Lower lobe of right lung (tissue), 2 donors: ENCODE measurements at regions not wholly inside any gene's neighbourhood (a gene's known extent, or its start where the extent isn't known, plus 50 kb on each side); places are given as distances from the start of the nearest gene placed in this dataset.
"Not testable (repeated sequence)": the region's sequence is repeated elsewhere in the genome, so short reads cannot be mapped to it uniquely, and the experiment has no call there.

ENCODE experiments used
- ATAC-seq, 2 donors: fragments of 200-7000 bp; cut with Tn5 transposase; one replicate each; pipeline ENCODE4 v1.9.1; 2020 to 2022; ENCODE audit warnings: mild to moderate bottlenecking in 2 of 2, moderate library complexity in 2 of 2
- DNase-seq: peaks from one replicate; pipeline ENCODE4 v3.0.0-alpha.2; 2020
- H3K27ac ChIP-seq: fragments of 200-600 bp; one replicate; pipeline ENCODE4 v1.8.0; 2022
- H3K27me3 ChIP-seq: fragments of 200-600 bp; one replicate; pipeline ENCODE4 v1.8.0; 2022; ENCODE audit warnings: low read depth
- H3K36me3 ChIP-seq: fragments of 200-600 bp; one replicate; pipeline ENCODE4 v1.8.0; 2022; ENCODE audit warnings: mild to moderate bottlenecking
- H3K4me1 ChIP-seq: fragments of 200-600 bp; one replicate; pipeline ENCODE4 v1.8.0; 2022
- H3K4me3 ChIP-seq: fragments of 200-600 bp; one replicate; pipeline ENCODE4 v1.8.0; 2022; ENCODE audit warnings: mild to moderate bottlenecking
- H3K9me3 ChIP-seq: fragments of 200-600 bp; one replicate; pipeline ENCODE4 v1.8.0; 2022
- CTCF ChIP-seq: fragments of 200-600 bp; IDR thresholded peaks from one replicate; pipeline ENCODE4 v1.8.0; 2022; ENCODE audit warnings: antibody characterized with exemption, mild to moderate bottlenecking
- intact Hi-C: fragments of 100-400 bp; cut with DNase I; formaldehyde crosslinking; loops from one replicate; pipeline ENCODE4 v1.11.0; 2022
- donor health status: DM: no; HTN: yes; CAD: no; lungs with severe emphysema.

GRCh38 chr10:130974166-130974565 lies 337.4 kb downstream of the TCERG1L start:
- Histone ChIP-seq H3K27ac (no peak overlapping the region), H3K4me1 (no peaks in the 10 kb centered on the region), H3K36me3 (no peaks in the 10 kb centered on the region), H3K9me3 (no peaks in the 10 kb centered on the region), H3K27me3 (no peaks in the 10 kb centered on the region), H3K4me3 (no peak overlapping the region)
- TF ChIP-seq CTCF: no peak
- intact Hi-C loops: no loop called here
- ATAC-seq (no peak), DNase-seq (no peak)

GRCh38 chr10:130975351-130975750 lies 336.2 kb downstream of the TCERG1L start:
- H3K27ac ChIP-seq, ATAC-seq, H3K4me3 ChIP-seq, H3K9me3 ChIP-seq, H3K4me1 ChIP-seq, intact Hi-C loops, H3K36me3 ChIP-seq, H3K27me3 ChIP-seq, DNase-seq: not testable (repeated sequence)

DNA sequence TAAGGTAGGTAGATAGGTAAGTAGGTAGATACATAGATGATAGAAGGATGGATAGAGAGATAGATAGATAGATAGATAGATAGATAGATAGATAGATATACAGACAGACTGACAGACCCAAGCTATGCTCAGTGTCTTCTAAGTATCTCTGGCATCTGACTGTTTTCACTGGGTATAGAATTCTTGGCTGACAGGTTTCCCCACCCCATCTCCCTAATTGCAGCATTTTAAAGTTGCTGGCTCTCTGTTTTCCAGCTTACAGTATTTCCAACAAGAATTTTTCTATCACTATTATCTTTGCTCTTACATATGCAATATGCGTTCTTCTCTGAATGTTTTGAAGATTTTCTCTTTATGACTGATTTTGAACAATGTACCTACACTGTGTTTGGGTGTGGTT lies 328.7 kb downstream of the TCERG1L start:
- H3K27me3 ChIP-seq: no peaks in the 10 kb centered on the region
- H3K4me3 ChIP-seq: no peak overlapping the region
- H3K27ac ChIP-seq: no peak overlapping the region
- ATAC-seq (no peak), DNase-seq (no peak)
- intact Hi-C loops: no loop called here
- H3K4me1 ChIP-seq: no peaks in the 10 kb centered on the region
- H3K36me3 ChIP-seq: no peaks in the 10 kb centered on the region
- H3K9me3 ChIP-seq: peaks cover 5% of the 10 kb centered on the region
- no peak for TF ChIP-seq CTCF

GRCh38 chr10:130983749-130984148 lies 327.8 kb downstream of the TCERG1L start:
- intact Hi-C loops: no loop called here
- no peak for ATAC-seq

DNA sequence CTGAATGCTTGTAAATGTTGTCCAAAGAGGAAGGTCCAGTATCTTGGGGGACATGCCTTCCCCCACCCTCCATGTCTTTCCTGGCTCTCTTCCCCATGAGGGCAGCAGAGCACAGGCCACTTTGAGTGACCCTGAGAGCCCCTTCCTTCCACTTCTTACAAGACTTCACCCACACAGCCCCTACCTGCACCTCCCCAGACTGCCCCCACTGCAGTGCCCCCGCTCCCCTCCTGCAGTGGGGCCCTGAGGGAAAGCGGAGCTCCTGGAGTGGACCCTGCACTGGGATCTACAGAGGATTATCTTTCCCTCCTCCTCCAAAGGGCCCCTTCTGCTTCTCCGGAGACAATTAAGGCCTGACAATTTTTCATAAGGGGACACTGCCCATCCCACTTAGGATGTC lies 326.8 kb downstream of the TCERG1L start:
- H3K36me3 ChIP-seq: no peaks in the 10 kb centered on the region
- peaks cover 5% of the 10 kb centered on the region for H3K9me3 ChIP-seq
- no peak overlapping the region for H3K27ac ChIP-seq
- DNase-seq (no peak), ATAC-seq (no peak)
- no peaks in the 10 kb centered on the region for H3K27me3 ChIP-seq
- no peaks in the 10 kb centered on the region for H3K4me1 ChIP-seq
- H3K4me3 ChIP-seq: no peak overlapping the region
- no peak for TF ChIP-seq CTCF
- intact Hi-C loops: no loop called here

More at GRCh38 chr10:130983749-130984148, 327.8 kb downstream of the TCERG1L start:
- Histone ChIP-seq H3K4me1 (no peaks in the 10 kb centered on the region), H3K4me3 (no peak overlapping the region), H3K36me3 (no peaks in the 10 kb centered on the region), H3K9me3 (peaks cover 5% of the 10 kb centered on the region), H3K27me3 (no peaks in the 10 kb centered on the region), H3K27ac (no peak overlapping the region)
- DNase-seq: no peak
- no peak for TF ChIP-seq CTCF

GRCh38 chr10:130985158-130985753 lies 326.3 kb downstream of the TCERG1L start:
- no peak overlapping the region for H3K4me3 ChIP-seq
- DNase-seq: no peak

More at GRCh38 chr10:130985158-130985753, 326.3 kb downstream of the TCERG1L start:
- no peak for TF ChIP-seq CTCF
- no peak for ATAC-seq
- Histone ChIP-seq H3K27ac (no peak overlapping the region), H3K9me3 (peaks cover 5% of the 10 kb centered on the region), H3K27me3 (no peaks in the 10 kb centered on the region), H3K4me1 (no peaks in the 10 kb centered on the region), H3K36me3 (no peaks in the 10 kb centered on the region)
- intact Hi-C loops: no loop called here
